Cardiac muscle cell (in vitro differentiated cells and primary cell): ENCODE measurements at regions not wholly inside any gene's neighbourhood (a gene's known extent, or its start where the extent isn't known, plus 50 kb on each side); places are given as distances from the start of the nearest gene placed in this dataset.
"Not testable (repeated sequence)": the region's sequence is repeated elsewhere in the genome, so short reads cannot be mapped to it uniquely, and the experiment has no call there.

Source experiments
- DNase-seq, 2 donors: peaks; one replicate each; pipeline versions ENCODE4 v3.0.0 to v3.0.0-alpha.2; 2010 to 2017; ENCODE audit warnings: low read depth in 1 of 2, low spot score in 1 of 2
- H3K27ac ChIP-seq: fragments of 200-600 bp; sonication (generic); 2 replicates; pipeline ENCODE4 v1.5.1; 2016
- H3K27me3 ChIP-seq: fragments of 200-600 bp; sonication (generic); 2 replicates; pipeline ENCODE4 v1.6.0; 2016; ENCODE audit warnings: control low read depth
- H3K36me3 ChIP-seq: fragments of 200-600 bp; sonication (generic); 2 replicates; pipeline ENCODE4 v1.5.1; 2016; ENCODE audit warnings: control low read depth
- H3K4me1 ChIP-seq: fragments of 200-600 bp; sonication (generic); 2 replicates; pipeline ENCODE4 v1.8.1; 2017; ENCODE audit warnings: low read depth, mild to moderate bottlenecking, mixed run types
- H3K4me3 ChIP-seq: fragments of 200-600 bp; sonication (generic); 2 replicates; pipeline ENCODE4 v1.5.1; 2016; ENCODE audit warnings: mild to moderate bottlenecking
- H3K9me3 ChIP-seq: fragments of 200-600 bp; sonication (generic); 2 replicates; pipeline ENCODE4 v1.5.1; 2017; ENCODE audit warnings: low read depth, mild to moderate bottlenecking, control low read depth
- CTCF ChIP-seq: IDR thresholded peaks from 2 replicates; pipeline ENCODE4 v1.5.1; 2012; ENCODE audit warnings: low read depth, mild to moderate bottlenecking, low read length

- H3K4me1 ChIP-seq, H3K27me3 ChIP-seq, H3K27ac ChIP-seq, H3K9me3 ChIP-seq, DNase-seq, H3K36me3 ChIP-seq, H3K4me3 ChIP-seq: not testable (repeated sequence)
Observed at GRCh38 chr18:7178568-7178967, 52.3 kb upstream of the LRRC30 start.

GRCh38 chr18:7177116-7177744, 53.7 kb upstream of the LRRC30 start:
- Histone ChIP-seq H3K27me3 (no peaks in the 10 kb centered on the region), H3K4me1 (peaks cover 3% of the 10 kb centered on the region), H3K27ac (no peak overlapping the region), H3K36me3 (no peaks in the 10 kb centered on the region), H3K9me3 (no peaks in the 10 kb centered on the region), H3K4me3 (no peak overlapping the region)
- peak; percentile 91 for TF ChIP-seq CTCF
- DNase-seq, result peak; percentile 80 to 92

- Histone ChIP-seq H3K27ac (no peak overlapping the region), H3K4me1 (peaks cover 5% of the 10 kb centered on the region), H3K36me3 (no peaks in the 10 kb centered on the region), H3K9me3 (no peaks in the 10 kb centered on the region), H3K27me3 (no peaks in the 10 kb centered on the region), H3K4me3 (no peak overlapping the region)
- DNase-seq, result peak; percentile 40 to 59
- TF ChIP-seq CTCF, result no peak
Observed at GRCh38 chr18:7174344-7175095, 56.4 kb upstream of the LRRC30 start.

- DNase-seq, result no peak
- TF ChIP-seq CTCF, result no peak
- no peaks in the 10 kb centered on the region for H3K27me3 ChIP-seq
- no peak overlapping the region for H3K27ac ChIP-seq
- H3K36me3 ChIP-seq, result no peaks in the 10 kb centered on the region
- no peak overlapping the region for H3K4me3 ChIP-seq
- H3K9me3 ChIP-seq, result no peaks in the 10 kb centered on the region
- peaks cover 5% of the 10 kb centered on the region for H3K4me1 ChIP-seq
Observed at GRCh38 chr18:7173216-7173615, 55.6 kb upstream of the LAMA1 start.

GRCh38 chr18:7172611-7173010, 55.0 kb upstream of the LAMA1 start:
- Histone ChIP-seq H3K27ac (no peak overlapping the region), H3K36me3 (no peaks in the 10 kb centered on the region), H3K4me3 (no peak overlapping the region), H3K9me3 (no peaks in the 10 kb centered on the region), H3K4me1 (peaks cover 5% of the 10 kb centered on the region), H3K27me3 (no peaks in the 10 kb centered on the region)
- TF ChIP-seq CTCF, result no peak
- DNase-seq, result no peak

GRCh38 chr18:7170292-7170691, 52.7 kb upstream of the LAMA1 start:
- H3K27ac ChIP-seq, result no peak overlapping the region
- no peaks in the 10 kb centered on the region for H3K27me3 ChIP-seq
- no peak for DNase-seq
- H3K9me3 ChIP-seq, result no peaks in the 10 kb centered on the region
- peaks cover 5% of the 10 kb centered on the region for H3K4me1 ChIP-seq
- no peaks in the 10 kb centered on the region for H3K36me3 ChIP-seq
- no peak for TF ChIP-seq CTCF
- no peak overlapping the region for H3K4me3 ChIP-seq
